Mammary epithelial cell (primary cell): ENCODE measurements at regions not wholly inside any gene's neighbourhood (a gene's known extent, or its start where the extent isn't known, plus 50 kb on each side); places are given as distances from the start of the nearest gene placed in this dataset.

ENCODE experiments used
- EZH2 ChIP-seq: IDR thresholded peaks from 2 replicates; pipeline ENCODE4 v1.6.1; 2012; ENCODE audit warnings: low read length, inconsistent platforms, borderline replicate concordance
- TF ChIP-seq, protein P1 (sequence below), 2 donors: IDR thresholded peaks in 1 of 2; conservative IDR thresholded peaks in 1 of 2; 2 replicates each; pipeline ENCODE4 v1.5.1; 2011 to 2012; ENCODE audit warnings: inconsistent platforms in 2 of 2, low read length in 2 of 2, mild to moderate bottlenecking in 2 of 2, control low read depth in 1 of 2, low read depth in 1 of 2; ENCODE audit not compliant: insufficient read depth in 1 of 2; ENCODE audit errors: extremely low read depth in 1 of 2

DNA sequence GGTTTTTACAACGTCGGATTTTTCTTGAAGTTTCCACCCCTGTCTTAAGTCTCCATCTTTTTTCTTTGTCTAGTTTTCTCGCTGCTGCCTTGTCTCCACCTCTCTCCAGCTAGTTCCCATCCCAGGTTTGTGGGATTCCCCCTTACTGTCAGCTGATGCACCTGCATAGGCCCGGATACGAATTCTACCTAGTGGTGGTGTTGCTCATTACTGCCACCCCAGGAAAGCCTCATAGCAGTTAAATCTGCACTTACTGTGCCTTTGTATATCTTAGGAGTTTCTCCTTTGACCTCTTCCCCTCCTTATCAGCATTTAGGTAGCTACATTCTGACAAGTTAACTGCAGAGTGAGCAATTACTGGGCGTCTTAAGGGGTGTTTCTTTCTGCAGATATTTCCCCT is 1693.1 kb upstream of the TENM3 start:
- TF ChIP-seq, protein P1, sequence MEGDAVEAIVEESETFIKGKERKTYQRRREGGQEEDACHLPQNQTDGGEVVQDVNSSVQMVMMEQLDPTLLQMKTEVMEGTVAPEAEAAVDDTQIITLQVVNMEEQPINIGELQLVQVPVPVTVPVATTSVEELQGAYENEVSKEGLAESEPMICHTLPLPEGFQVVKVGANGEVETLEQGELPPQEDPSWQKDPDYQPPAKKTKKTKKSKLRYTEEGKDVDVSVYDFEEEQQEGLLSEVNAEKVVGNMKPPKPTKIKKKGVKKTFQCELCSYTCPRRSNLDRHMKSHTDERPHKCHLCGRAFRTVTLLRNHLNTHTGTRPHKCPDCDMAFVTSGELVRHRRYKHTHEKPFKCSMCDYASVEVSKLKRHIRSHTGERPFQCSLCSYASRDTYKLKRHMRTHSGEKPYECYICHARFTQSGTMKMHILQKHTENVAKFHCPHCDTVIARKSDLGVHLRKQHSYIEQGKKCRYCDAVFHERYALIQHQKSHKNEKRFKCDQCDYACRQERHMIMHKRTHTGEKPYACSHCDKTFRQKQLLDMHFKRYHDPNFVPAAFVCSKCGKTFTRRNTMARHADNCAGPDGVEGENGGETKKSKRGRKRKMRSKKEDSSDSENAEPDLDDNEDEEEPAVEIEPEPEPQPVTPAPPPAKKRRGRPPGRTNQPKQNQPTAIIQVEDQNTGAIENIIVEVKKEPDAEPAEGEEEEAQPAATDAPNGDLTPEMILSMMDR (conservative IDR thresholded peaks at IDR 0.05 in 1 of 2, IDR thresholded peaks at IDR 0.05 in 1 of 2; ENCODE audit: extremely low read depth in 1 of 2, insufficient read depth in 1 of 2, low read depth in 1 of 2, low read length in 2 of 2) = no peak
- TF ChIP-seq EZH2 = no peak
